ENCODE measurements at regions not wholly inside any gene's neighbourhood (a gene's known extent, or its start where the extent isn't known, plus 50 kb on each side); places are given as distances from the start of the nearest gene placed in this dataset.

- BruUV-seq (replicated peaks) = no TSS peak
- Histone ChIP-seq H2AFZ (ENCODE audit: low read depth, low read length) (no peak overlapping the region), H3K9ac (replicated peaks; ENCODE audit: extremely low read depth, insufficient read depth, low read length) (no peak overlapping the region), H3K36me3 (ENCODE audit: control insufficient read depth in 2 of 2, extremely low read depth in 1 of 2, insufficient read depth in 2 of 2, low read length in 2 of 2) (no peaks in the 10 kb centered on the region), H3K4me2 (ENCODE audit: insufficient read depth, low read length) (no peak overlapping the region), H3K4me3 (replicated peaks in 1 of 3; ENCODE audit: insufficient read depth in 1 of 3, low read depth in 1 of 3, low read length in 3 of 3) (no peak overlapping the region), H3K4me1 (ENCODE audit: control insufficient read depth, extremely low read depth, insufficient read depth, low read length) (no peaks in the 10 kb centered on the region), H3K79me2 (ENCODE audit: control insufficient read depth, insufficient read depth, low read length) (no peaks in the 10 kb centered on the region), H3K27me3 (ENCODE audit: control insufficient read depth in 2 of 2, insufficient read depth in 2 of 2, low read length in 2 of 2) (no peaks in the 10 kb centered on the region), H4K20me1 (replicated peaks; ENCODE audit: control insufficient read depth, extremely low read depth, insufficient read depth, low read length) (no peaks in the 10 kb centered on the region), H3K9me3 (replicated peaks; ENCODE audit: control insufficient read depth, insufficient read depth, low read length) (peaks cover 4% of the 10 kb centered on the region), H3K9me1 (replicated peaks; ENCODE audit: control insufficient read depth, extremely low read depth, insufficient read depth, low read length) (no peaks in the 10 kb centered on the region), H3K27ac (ENCODE audit: insufficient read depth, low read depth, low read length) (no peak overlapping the region)
- CTCF ChIA-PET = no interaction called here
- no peak for TF ChIP-seq POLR2AphosphoS5 (IDR thresholded peaks at IDR 0.05; ENCODE audit: insufficient read depth, low read depth, low read length)
- TF ChIP-seq JUN (IDR thresholded peaks at IDR 0.05; ENCODE audit: borderline replicate concordance, insufficient read depth, insufficient read length, low read depth) = no peak
- TF ChIP-seq EZH2 (IDR thresholded peaks at IDR 0.05; ENCODE audit: borderline replicate concordance, low read depth, low read length, severe bottlenecking) = no peak
- TF ChIP-seq POLR2A (IDR thresholded peaks at IDR 0.05; ENCODE audit: low read depth, low read length) = no peak
- TF ChIP-seq FOS (IDR thresholded peaks at IDR 0.05; ENCODE audit: borderline replicate concordance, insufficient read depth, low read length) = no peak
- TF ChIP-seq MYC (IDR thresholded peaks at IDR 0.05; ENCODE audit: low read depth, low read length) = no peak
- no peak for TF ChIP-seq CTCF (IDR thresholded peaks at IDR 0.05; ENCODE audit: extremely low read depth in 1 of 2, insufficient read depth in 1 of 2, low read depth in 1 of 2, low read length in 2 of 2)
- TF ChIP-seq MAX (IDR thresholded peaks at IDR 0.05; ENCODE audit: insufficient read depth, insufficient read length) = no peak
- TF ChIP-seq GATA2 (IDR thresholded peaks at IDR 0.05; ENCODE audit: insufficient read depth, insufficient read length, low read depth, low read length) = no peak
- POLR2A ChIA-PET = no interaction called here
- dilution Hi-C loops (cut with MboI; ENCODE audit: extremely low pct_ligation_motif_present, low sequenced_read_pairs) (no loop called here), intact Hi-C loops (cut with micrococcal nuclease) (no loop called here)
- FAIRE-seq (no peak), DNase-seq (ENCODE audit: low read depth, low spot score) (no peak)
These were observed 246.6 kb upstream of the AJAP1 start for GRCh38 chr1:4407851-4408250.
